Left ventricle myocardium inferior (tissue), 1 donor: ENCODE measurements at regions not wholly inside any gene's neighbourhood (a gene's known extent, or its start where the extent isn't known, plus 50 kb on each side); places are given as distances from the start of the nearest gene placed in this dataset.
A peak's percentile ranks its signal among the peaks of the same experiment; 100 is the strongest.
"Not testable (repeated sequence)": the region's sequence is repeated elsewhere in the genome, so short reads cannot be mapped to it uniquely, and the experiment has no call there.

Source experiments
- DNase-seq: peaks from one replicate; pipeline ENCODE4 v3.0.0-alpha.2; 2020
- H3K27ac ChIP-seq: fragments of 200-600 bp; replicated peaks from 2 replicates; pipeline ENCODE4 v1.8.0; 2021
- H3K27me3 ChIP-seq: fragments of 200-600 bp; 2 replicates; pipeline ENCODE4 v1.8.0; 2021; ENCODE audit warnings: low read depth
- H3K36me3 ChIP-seq: fragments of 200-600 bp; 2 replicates; pipeline ENCODE4 v1.8.0; 2021
- H3K4me1 ChIP-seq: fragments of 200-600 bp; 2 replicates; pipeline ENCODE4 v1.8.0; 2021
- H3K4me3 ChIP-seq: fragments of 200-600 bp; 2 replicates; pipeline ENCODE4 v1.8.0; 2021; ENCODE audit warnings: mild to moderate bottlenecking, moderate library complexity
- H3K9me3 ChIP-seq: fragments of 200-600 bp; replicated peaks from 2 replicates; pipeline ENCODE4 v1.8.0; 2021
- intact Hi-C: fragments of 100-400 bp; cut with micrococcal nuclease; formaldehyde crosslinking; loops from one replicate; pipeline ENCODE4 v1.11.0; 2022
- TF ChIP-seq, protein P1 (sequence below): fragments of 200-600 bp; IDR thresholded peaks from 2 replicates; pipeline ENCODE4 v1.8.0; 2021; ENCODE audit warnings: antibody characterized with exemption, mild to moderate bottlenecking, borderline replicate concordance
- donor health status: DM: no; HTN: yes; CAD: no; lungs with severe emphysema.

DNA sequence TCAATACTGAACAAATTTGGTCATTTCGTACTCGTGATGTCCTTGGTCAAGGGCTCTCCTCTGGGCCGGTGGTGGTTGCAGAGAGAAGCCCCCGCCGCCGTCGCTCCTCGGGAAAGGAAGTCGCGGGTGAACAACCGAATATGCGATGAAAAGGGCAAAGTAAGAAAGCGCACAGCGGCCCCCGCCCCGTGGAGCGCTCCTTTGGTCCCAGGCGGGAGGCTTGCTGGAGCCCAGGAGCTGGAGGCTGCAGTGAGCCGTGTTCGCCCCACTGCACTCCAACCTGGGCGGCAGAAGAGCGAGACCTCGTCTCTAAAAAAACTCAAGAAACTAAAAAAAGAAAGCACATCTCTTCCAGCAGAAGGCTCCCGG is 108.4 kb upstream of the LARP1 start:
- H3K27me3 ChIP-seq: peaks cover 12% of the 10 kb centered on the region
- no peak for DNase-seq
- H3K9me3 ChIP-seq: no peaks in the 10 kb centered on the region
- H3K4me1 ChIP-seq: peaks cover 12% of the 10 kb centered on the region
- TF ChIP-seq, protein P1, sequence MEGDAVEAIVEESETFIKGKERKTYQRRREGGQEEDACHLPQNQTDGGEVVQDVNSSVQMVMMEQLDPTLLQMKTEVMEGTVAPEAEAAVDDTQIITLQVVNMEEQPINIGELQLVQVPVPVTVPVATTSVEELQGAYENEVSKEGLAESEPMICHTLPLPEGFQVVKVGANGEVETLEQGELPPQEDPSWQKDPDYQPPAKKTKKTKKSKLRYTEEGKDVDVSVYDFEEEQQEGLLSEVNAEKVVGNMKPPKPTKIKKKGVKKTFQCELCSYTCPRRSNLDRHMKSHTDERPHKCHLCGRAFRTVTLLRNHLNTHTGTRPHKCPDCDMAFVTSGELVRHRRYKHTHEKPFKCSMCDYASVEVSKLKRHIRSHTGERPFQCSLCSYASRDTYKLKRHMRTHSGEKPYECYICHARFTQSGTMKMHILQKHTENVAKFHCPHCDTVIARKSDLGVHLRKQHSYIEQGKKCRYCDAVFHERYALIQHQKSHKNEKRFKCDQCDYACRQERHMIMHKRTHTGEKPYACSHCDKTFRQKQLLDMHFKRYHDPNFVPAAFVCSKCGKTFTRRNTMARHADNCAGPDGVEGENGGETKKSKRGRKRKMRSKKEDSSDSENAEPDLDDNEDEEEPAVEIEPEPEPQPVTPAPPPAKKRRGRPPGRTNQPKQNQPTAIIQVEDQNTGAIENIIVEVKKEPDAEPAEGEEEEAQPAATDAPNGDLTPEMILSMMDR: no peak
- intact Hi-C loops: no loop called here
- no peak overlapping the region for H3K27ac ChIP-seq
- peak overlapping the region; percentile 60 for H3K4me3 ChIP-seq
- H3K36me3 ChIP-seq: no peaks in the 10 kb centered on the region

DNA sequence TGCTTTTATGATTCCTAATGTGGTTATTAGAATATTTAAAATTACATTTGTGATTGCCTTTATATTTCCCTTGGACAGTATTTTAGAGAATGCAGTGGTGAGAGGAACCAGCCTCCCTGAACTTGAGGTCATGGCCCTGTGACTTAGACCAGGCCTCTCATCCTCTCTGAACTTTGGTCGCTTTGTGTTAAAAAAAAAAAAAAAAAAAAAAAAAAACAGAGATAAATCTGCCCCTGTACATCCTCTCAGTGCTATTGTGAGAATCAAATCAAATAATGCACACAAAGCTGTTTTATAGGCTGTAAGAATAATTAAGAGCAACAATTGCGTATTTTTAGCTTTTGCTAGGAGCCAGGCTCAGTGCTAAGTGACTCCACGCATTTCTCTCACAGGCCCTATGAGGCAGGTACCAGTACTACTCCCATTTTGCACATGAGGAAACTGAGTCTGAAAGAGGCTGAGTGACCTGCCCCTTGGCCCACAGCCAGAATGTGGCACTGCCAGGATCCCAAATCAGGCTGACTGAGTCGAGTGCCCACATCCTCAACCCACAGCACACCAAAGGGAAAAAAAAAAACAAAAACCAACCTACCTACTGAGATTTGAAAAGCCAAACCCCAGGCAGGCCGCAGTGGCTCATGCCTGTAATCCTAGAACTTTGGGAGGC is 110.3 kb upstream of the LARP1 start:
- TF ChIP-seq, protein P1: no peak
- no peak overlapping the region for H3K4me3 ChIP-seq
- no peak overlapping the region for H3K27ac ChIP-seq
- H3K9me3 ChIP-seq: no peaks in the 10 kb centered on the region
- H3K27me3 ChIP-seq: peaks cover 12% of the 10 kb centered on the region
- intact Hi-C loops: no loop called here
- peaks cover 12% of the 10 kb centered on the region for H3K4me1 ChIP-seq
- no peaks in the 10 kb centered on the region for H3K36me3 ChIP-seq
- no peak for DNase-seq

DNA sequence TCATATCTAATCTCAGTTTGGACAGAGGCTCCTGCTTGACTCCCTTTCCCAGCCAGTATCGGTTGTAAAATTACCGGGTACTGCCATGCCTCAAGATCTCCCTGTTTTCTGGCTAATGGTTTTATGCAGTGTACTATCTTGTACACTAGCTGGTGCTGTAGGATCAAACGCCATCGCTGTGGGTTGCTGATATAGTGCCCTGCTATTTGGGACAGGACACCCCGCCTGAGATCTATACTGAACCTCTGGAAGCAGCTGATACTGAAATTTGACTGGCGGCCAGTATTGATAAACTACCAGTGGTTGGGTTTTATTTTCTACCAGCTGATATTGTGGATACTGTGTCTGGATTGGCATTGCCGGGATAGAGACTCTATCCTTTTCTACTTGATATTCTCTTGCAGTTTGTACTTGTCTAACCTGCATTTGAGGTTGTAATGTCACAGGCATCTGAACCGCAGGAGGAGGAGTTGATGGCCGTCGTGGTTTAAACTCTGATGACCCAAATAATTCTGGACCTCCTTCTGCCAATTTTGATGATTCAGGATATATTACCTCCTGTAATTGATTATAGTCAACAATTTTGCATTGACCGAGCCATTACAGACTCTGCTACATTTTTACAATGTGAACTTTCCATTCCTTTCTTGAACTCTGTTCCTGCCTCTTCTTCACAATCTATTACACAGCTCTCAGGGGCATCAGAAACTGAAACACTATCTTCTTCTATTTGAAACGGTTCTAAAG is 112.5 kb upstream of the LARP1 start:
- peaks cover under 1% of the 10 kb centered on the region for H3K27me3 ChIP-seq
- H3K4me3 ChIP-seq: no peak overlapping the region
- intact Hi-C loops: no loop called here
- peaks cover 10% of the 10 kb centered on the region for H3K4me1 ChIP-seq
- no peak for DNase-seq
- no peaks in the 10 kb centered on the region for H3K9me3 ChIP-seq
- TF ChIP-seq, protein P1: peak; percentile 77
- no peak overlapping the region for H3K27ac ChIP-seq
- H3K36me3 ChIP-seq: no peaks in the 10 kb centered on the region

DNA sequence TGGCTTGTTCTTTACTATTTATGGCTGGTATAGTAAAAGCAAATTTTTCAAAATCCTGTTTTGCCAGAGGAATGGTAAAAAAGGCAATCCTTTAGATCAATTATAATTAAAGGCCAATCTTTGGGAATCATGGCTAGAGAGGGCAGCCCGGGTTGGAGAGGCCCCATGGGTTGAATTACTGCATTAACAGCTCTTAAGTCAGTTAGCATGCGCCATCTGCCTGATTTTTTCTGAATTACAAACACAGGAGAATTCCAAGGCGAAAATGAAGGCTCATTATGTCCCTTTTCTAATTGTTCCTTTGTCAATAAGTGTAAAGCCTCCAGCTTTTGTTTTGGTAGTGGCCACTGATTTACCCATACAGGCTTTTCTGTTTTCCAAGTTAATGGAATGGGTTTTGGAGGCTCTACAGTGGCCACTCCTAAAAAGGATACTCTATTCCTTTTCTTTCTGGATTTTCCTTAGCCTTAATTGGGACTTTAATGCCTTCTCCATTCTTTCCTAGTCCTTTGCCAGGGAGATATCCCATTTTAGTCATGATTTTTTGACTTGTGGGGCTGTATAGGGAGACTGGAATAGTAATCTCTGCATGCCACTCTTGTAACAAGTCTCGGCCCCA is 114.9 kb upstream of the LARP1 start:
- TF ChIP-seq, protein P1: peak; percentile 57
- H3K4me1 ChIP-seq, DNase-seq, H3K27ac ChIP-seq, H3K27me3 ChIP-seq, H3K4me3 ChIP-seq, intact Hi-C loops, H3K36me3 ChIP-seq, H3K9me3 ChIP-seq: not testable (repeated sequence)

DNA sequence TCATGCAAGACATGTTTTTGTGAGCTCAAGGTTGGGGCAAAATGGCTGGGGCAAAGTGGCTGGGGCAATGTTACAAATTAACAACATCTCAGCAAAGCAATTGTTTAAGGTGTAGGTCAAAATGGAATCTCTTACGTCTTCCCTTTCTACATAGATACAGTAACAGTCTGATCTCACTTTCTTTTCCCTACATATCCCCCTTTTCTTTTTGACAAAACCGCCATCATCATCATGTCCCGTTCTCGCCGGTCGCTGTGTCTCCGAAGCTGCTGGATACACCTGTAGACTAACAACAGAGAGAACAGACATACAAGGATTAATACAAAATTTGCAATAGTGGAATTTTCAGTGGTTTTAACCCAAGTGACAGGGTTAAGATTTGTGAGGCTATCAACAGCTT is 118.4 kb upstream of the LARP1 start:
- H3K27me3 ChIP-seq, H3K27ac ChIP-seq, intact Hi-C loops, H3K9me3 ChIP-seq, DNase-seq, H3K4me1 ChIP-seq, H3K36me3 ChIP-seq, H3K4me3 ChIP-seq: not testable (repeated sequence)

DNA sequence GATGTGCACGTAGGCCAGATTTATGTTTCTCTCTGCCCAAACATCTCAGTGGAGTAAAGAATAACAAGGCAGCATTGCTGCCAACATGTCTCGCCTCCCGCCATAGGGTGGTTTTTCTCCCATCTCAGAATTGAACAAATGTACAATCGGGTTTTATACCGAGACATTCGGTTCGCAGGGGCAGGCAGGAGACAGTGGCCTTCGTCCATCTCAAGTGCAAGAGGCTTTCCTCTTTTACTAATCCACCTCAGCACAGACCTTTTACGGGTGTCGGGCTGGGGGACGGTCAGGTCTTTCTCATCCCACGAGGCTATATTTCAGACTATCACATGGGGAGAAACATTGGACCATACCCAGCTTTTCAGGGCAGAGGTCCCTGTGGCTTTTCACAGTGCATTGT is 118.9 kb upstream of the LARP1 start:
- H3K27ac ChIP-seq, H3K9me3 ChIP-seq, H3K27me3 ChIP-seq, DNase-seq, H3K36me3 ChIP-seq, intact Hi-C loops, H3K4me1 ChIP-seq, H3K4me3 ChIP-seq: not testable (repeated sequence)

DNA sequence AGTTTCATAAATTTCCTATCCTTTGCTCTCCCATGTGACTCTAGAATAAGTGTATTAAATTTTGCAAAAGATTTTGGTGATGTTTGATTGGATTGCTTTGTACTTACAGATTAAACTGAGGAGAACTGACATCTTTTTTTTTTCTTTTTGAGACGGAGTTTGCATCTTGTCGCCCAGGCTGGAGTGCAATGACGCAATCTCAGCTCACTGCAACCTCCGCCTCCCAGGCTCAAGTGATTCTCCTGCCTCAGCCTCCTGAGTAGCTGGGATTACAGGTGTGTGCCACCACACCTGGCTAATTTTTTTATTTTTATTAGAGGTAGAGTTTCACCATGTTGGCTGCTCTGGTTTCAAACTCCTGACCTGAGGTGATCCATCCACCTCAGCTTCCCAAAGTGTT is 121.4 kb upstream of the LARP1 start:
- H3K4me3 ChIP-seq, H3K4me1 ChIP-seq, H3K9me3 ChIP-seq, H3K27ac ChIP-seq, H3K27me3 ChIP-seq, DNase-seq, H3K36me3 ChIP-seq, intact Hi-C loops: not testable (repeated sequence)
